Lower leg skin (tissue), 3 donors: ENCODE measurements at regions not wholly inside any gene's neighbourhood (a gene's known extent, or its start where the extent isn't known, plus 50 kb on each side); places are given as distances from the start of the nearest gene placed in this dataset.

Source experiments
- CTCF ChIP-seq, 3 donors: fragments of 450-650 bp; IDR thresholded peaks; one replicate each; pipeline ENCODE4 v1.5.1; 2016; ENCODE audit warnings: antibody characterized with exemption in 3 of 3, mild to moderate bottlenecking in 3 of 3, moderate library complexity in 2 of 3
- POLR2A ChIP-seq, 2 donors: fragments of 450-650 bp; IDR thresholded peaks; one replicate each; pipeline ENCODE4 v1.6.1; 2016 to 2017; ENCODE audit warnings: antibody characterized with exemption in 2 of 2, mild to moderate bottlenecking in 1 of 2, moderate library complexity in 1 of 2

DNA sequence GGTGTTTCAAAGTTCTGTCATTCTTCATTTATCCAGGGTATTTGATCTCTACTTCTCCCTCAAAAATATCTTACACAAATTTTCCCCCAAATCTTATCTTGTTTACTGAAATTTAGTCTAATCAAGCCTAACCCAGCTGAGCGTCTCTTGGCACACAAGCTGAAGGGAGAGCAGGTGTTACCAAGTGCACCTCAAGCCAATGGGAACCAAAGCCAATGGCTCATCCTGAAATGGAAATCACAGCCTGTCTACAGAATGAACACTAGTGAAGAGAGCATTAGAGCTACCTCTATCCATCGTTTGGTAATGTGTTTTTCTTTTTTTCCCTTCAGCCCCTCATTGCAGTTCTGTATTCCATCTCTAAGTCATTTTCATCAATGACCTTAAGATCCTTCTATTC lies 1350.8 kb downstream of the OLFM4 start:
- TF ChIP-seq CTCF (IDR thresholded peaks at IDR 0.05) (no peak), POLR2A (IDR thresholded peaks at IDR 0.05) (no peak)
